Psoas muscle (tissue), 7 donors: ENCODE measurements at regions not wholly inside any gene's neighbourhood (a gene's known extent, or its start where the extent isn't known, plus 50 kb on each side); places are given as distances from the start of the nearest gene placed in this dataset.
A peak's percentile ranks its signal among the peaks of the same experiment; 100 is the strongest.

Experiments used
- ATAC-seq, 4 donors: fragments of 200-7000 bp; cut with Tn5 transposase; one replicate each; pipeline ENCODE4 v1.9.1; 2020; ENCODE audit warnings: moderate library complexity in 3 of 4, mild to moderate bottlenecking in 2 of 4
- DNase-seq, 2 donors: peaks; one replicate each; pipeline ENCODE4 v3.0.0-alpha.2; 2020
- H3K27ac ChIP-seq: fragments of 200-600 bp; one replicate; pipeline ENCODE4 v1.8.0; 2022
- H3K27me3 ChIP-seq, 3 donors: fragments of 200-600 bp in 1 of 3; one replicate each; pipeline versions ENCODE4 v1.6.1 to v1.8.0; 2013 to 2022; ENCODE audit warnings: low read length in 2 of 3, mild to moderate bottlenecking in 2 of 3, moderate library complexity in 1 of 3; ENCODE audit not compliant: insufficient read depth in 3 of 3
- H3K36me3 ChIP-seq, 2 donors: fragments of 200-600 bp in 1 of 2; one replicate each; pipeline versions ENCODE4 v1.6.1 to v1.8.0; 2013 to 2022; ENCODE audit warnings: low read depth in 1 of 2, mild to moderate bottlenecking in 1 of 2, moderate library complexity in 1 of 2; ENCODE audit not compliant: insufficient read depth in 1 of 2
- H3K4me1 ChIP-seq: fragments of 200-600 bp; one replicate; pipeline ENCODE4 v1.8.0; 2022
- H3K4me3 ChIP-seq: fragments of 200-600 bp; one replicate; pipeline ENCODE4 v1.8.0; 2022; ENCODE audit warnings: mild to moderate bottlenecking
- H3K9me3 ChIP-seq: fragments of 200-600 bp; one replicate; pipeline ENCODE4 v1.8.0; 2022
- WGBS, 3 donors: extraction: QIAGEN DNeasy Blood & Tissue Kit; methylation state at CpG; one replicate each; pipeline versions ENCODE4 v1.1.6 to v1.1.7; 2013; 5-methylcytosine and 5-hydroxymethylcytosine counted together
- intact Hi-C, 2 donors: fragments of 100-400 bp; cut with DNase I; formaldehyde crosslinking; loops; one replicate each; pipeline versions ENCODE4 v1.11.0 to v1.14.2; 2022
- TF ChIP-seq, protein P1 (sequence below): fragments of 200-600 bp; IDR thresholded peaks from one replicate; pipeline ENCODE4 v1.8.0; 2022; ENCODE audit warnings: antibody characterized with exemption
- donor health status: healthy with polysubstance abuse.
- donor health status: DM: no; HTN: no; CAD: no; lungs with moderate emphysema.
- donor health status: Bipolar disorder and iron deficiency.
- donor health status: healthy.
- donor health status: DM: yes; HTN: yes; CAD: no.
- donor health status: DM: no; HTN: no; CAD: no.
- donor health status: DM: yes; HTN: yes; CAD: no.

DNA sequence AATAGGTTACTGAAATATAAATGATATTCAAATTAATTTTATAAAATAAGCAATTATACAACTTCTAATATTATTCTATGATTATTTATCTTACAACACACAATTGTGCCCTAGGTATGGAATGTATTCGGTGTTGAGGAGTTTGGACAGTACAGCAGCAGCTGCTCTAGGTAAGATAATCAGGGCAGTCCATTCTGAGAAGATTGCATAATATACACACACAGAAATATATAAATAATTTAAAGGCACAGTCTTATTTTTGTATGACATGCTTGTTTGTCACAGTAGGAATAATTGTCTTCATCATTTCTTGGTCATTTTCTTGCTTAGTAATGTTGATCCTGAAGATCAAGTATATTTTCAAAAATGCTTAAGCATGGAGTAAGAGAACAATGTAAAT is 849.4 kb upstream of the MIR17HG start:
- DNase-seq: no peak
- no peak overlapping the region for H3K27ac ChIP-seq
- H3K4me1 ChIP-seq: no peaks in the 10 kb centered on the region
- no peak overlapping the region for H3K4me3 ChIP-seq
- no peaks in the 10 kb centered on the region for H3K36me3 ChIP-seq
- ATAC-seq: peak in 1 of 4 donors; percentile 51
- TF ChIP-seq, protein P1, sequence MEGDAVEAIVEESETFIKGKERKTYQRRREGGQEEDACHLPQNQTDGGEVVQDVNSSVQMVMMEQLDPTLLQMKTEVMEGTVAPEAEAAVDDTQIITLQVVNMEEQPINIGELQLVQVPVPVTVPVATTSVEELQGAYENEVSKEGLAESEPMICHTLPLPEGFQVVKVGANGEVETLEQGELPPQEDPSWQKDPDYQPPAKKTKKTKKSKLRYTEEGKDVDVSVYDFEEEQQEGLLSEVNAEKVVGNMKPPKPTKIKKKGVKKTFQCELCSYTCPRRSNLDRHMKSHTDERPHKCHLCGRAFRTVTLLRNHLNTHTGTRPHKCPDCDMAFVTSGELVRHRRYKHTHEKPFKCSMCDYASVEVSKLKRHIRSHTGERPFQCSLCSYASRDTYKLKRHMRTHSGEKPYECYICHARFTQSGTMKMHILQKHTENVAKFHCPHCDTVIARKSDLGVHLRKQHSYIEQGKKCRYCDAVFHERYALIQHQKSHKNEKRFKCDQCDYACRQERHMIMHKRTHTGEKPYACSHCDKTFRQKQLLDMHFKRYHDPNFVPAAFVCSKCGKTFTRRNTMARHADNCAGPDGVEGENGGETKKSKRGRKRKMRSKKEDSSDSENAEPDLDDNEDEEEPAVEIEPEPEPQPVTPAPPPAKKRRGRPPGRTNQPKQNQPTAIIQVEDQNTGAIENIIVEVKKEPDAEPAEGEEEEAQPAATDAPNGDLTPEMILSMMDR: no peak
- WGBS, 3 donors: 25 to 33% (median 28%) methylated on average over 1 of the region's 1 CpG
- no peaks in the 10 kb centered on the region for H3K27me3 ChIP-seq
- intact Hi-C loops: no loop called here
- H3K9me3 ChIP-seq: no peaks in the 10 kb centered on the region

DNA sequence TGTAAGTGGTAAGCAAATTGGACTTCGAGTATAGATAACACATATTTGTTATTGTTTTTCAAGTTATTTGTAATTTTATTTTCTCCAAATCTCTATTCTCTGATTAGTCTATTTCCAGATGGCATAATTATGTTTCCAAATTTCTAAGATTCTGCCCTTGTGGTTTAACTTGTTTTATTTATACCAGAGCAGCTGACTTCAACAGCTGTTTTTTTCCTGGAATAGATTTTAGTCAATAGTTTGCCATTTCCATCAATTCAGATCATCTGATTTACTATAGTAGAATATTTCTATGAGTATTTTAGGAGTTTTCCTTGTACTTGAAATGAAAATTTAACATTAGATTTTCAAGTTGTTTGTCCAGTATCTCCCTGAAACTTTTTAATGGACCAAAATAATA is 848.7 kb upstream of the MIR17HG start:
- no peaks in the 10 kb centered on the region for H3K4me1 ChIP-seq
- ATAC-seq (no peak), DNase-seq (no peak)
- H3K9me3 ChIP-seq: no peaks in the 10 kb centered on the region
- no peaks in the 10 kb centered on the region for H3K36me3 ChIP-seq
- no peak overlapping the region for H3K27ac ChIP-seq
- intact Hi-C loops: no loop called here
- H3K4me3 ChIP-seq: no peak overlapping the region
- H3K27me3 ChIP-seq: no peaks in the 10 kb centered on the region
- WGBS, 3 donors: 0 to 44% (median 34%) methylated on average over 1 of the region's 1 CpG
- TF ChIP-seq, protein P1: no peak

DNA sequence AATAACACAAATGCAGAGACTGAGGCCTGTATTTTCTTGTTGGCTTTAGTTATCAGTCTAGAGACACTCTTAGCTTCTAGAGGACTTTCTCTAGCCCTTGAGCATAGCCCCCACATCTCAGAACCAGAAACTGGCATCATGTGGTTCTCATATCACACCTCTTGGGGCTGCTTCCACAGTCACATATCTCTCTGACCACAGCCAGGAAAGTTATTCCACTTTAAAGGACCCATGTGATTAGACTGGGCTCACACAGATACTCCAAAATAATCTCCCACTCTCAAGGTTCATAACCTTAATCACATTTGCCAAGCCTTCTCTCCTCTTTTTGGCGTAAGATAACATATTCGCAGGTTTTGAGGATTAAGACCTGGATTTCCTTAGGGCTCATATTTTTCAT is 846.9 kb upstream of the MIR17HG start:
- TF ChIP-seq, protein P1: no peak
- no peak for ATAC-seq
- no peak for DNase-seq
- Histone ChIP-seq H3K27ac (no peak overlapping the region), H3K9me3 (no peaks in the 10 kb centered on the region), H3K4me3 (no peak overlapping the region), H3K4me1 (no peaks in the 10 kb centered on the region), H3K27me3 (no peaks in the 10 kb centered on the region), H3K36me3 (no peaks in the 10 kb centered on the region)
- intact Hi-C loops: no loop called here
- WGBS, 3 donors: 31 to 51% (median 35%) methylated on average over 2 of the region's 2 CpGs

DNA sequence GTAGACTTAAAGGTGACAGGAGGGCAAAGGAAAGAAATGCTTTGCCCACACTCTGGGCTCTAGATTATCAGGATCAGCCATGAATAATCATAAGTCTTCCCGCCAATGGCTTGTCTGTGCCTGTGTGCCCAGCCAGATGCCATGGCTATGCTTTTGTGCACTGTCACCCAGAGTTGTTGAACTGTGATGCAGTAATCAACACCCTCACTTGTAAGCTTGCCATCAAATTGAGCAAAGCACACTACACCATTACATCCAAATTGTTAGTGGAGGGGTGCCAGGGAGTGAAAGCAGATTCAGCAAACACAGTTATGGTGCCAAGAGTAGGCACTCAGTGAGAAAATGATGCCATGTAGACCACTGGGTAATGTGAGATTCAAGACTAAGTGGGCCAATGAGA is 845.3 kb upstream of the MIR17HG start:
- Histone ChIP-seq H3K36me3 (no peaks in the 10 kb centered on the region), H3K27me3 (no peaks in the 10 kb centered on the region), H3K4me1 (no peaks in the 10 kb centered on the region), H3K4me3 (no peak overlapping the region), H3K9me3 (no peaks in the 10 kb centered on the region), H3K27ac (no peak overlapping the region)
- intact Hi-C loops: no loop called here
- DNase-seq: no peak
- ATAC-seq: no peak
- TF ChIP-seq, protein P1: no peak
- 28 to 33% (median 33%) methylated on average over 1 of the region's 1 CpG for WGBS, 3 donors

DNA sequence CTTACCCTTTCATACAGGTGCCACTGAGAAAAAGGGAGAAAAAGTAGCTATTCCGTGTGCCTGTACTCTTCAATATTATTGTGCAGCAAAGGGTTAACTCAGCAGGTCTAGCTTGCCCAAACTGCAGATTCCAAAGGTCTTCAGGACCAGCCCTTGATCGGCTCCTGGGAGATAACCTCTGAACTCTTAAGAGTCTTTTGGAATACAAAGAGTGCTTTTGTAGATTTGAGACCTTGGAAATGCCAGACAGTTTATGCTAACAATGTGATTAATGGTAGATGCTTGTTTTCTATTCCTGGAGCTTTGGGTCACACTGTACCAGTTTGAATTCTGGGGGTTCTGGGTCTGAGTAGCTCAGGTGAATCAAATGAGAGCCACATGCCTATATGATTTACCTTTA is 844.7 kb upstream of the MIR17HG start:
- no peaks in the 10 kb centered on the region for H3K4me1 ChIP-seq
- DNase-seq (no peak), ATAC-seq (no peak)
- no peaks in the 10 kb centered on the region for H3K27me3 ChIP-seq
- no peaks in the 10 kb centered on the region for H3K36me3 ChIP-seq
- 41 to 56% (median 53%) methylated on average over 2 of the region's 2 CpGs for WGBS, 3 donors
- intact Hi-C loops: no loop called here
- H3K27ac ChIP-seq: no peak overlapping the region
- H3K9me3 ChIP-seq: no peaks in the 10 kb centered on the region
- TF ChIP-seq, protein P1: no peak
- no peak overlapping the region for H3K4me3 ChIP-seq
